ENCODE measurements at regions not wholly inside any gene's neighbourhood (a gene's known extent, or its start where the extent isn't known, plus 50 kb on each side); places are given as distances from the start of the nearest gene placed in this dataset.

DNA sequence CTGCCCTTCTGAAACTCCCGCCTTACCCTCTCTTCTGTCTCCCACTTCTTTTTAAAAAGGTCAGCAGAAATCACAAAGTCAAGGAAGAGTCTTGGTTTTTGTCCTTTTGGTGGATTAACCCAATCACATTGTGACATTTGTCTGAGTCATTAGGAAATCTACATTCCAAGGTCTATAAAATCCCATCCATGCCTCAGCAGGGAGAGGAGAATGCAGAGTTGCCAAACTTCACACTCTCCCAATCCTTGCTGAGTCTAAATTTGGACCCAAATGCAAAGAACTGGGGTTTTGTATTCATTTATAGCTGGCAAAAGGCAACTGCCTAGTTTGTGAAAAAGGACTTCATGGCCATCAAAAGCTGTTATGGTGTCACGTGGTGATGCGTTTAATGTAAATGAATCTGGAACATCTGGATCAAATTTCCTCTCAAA, 67.9 kb downstream of the TMEM30B start:
- peaks cover 15 to 41% of the 10 kb centered on the region in 2 donors for H3K27me3 Mint-ChIP-seq (ENCODE audit: low read depth in 2 of 2)
- WGBS (ENCODE audit: insufficient coverage) = 92% methylated on average over 3 of the region's 3 CpGs
- no peaks in the 10 kb centered on the region for H3K9me3 Mint-ChIP-seq
- no peak overlapping the region for H3K27ac ChIP-seq (ENCODE audit: low read length)
- no peaks in the 10 kb centered on the region for H3K36me3 Mint-ChIP-seq
- no peaks in the 10 kb centered on the region for H3K4me1 ChIP-seq (ENCODE audit: control insufficient read depth, insufficient read depth, low read length)
- intact Hi-C loops (cut with micrococcal nuclease) = no loop called here
- H3K4me3 ChIP-seq (ENCODE audit: low read length) = no peak overlapping the region
- no peak overlapping the region for H3K27ac Mint-ChIP-seq
- no peaks in the 10 kb centered on the region for H3K9me3 ChIP-seq (ENCODE audit: control insufficient read depth, insufficient read depth, low read length)
- H3K4me1 Mint-ChIP-seq = no peaks in the 10 kb centered on the region
- no peak for DNase-seq
- H3K27me3 ChIP-seq (ENCODE audit: control insufficient read depth, insufficient read depth, low read length) = peaks cover 2% of the 10 kb centered on the region
- no peaks in the 10 kb centered on the region for H3K36me3 ChIP-seq (ENCODE audit: control insufficient read depth, insufficient read depth, low read length)
- no peak for ATAC-seq
- no peak overlapping the region for H3K4me3 Mint-ChIP-seq
- TF ChIP-seq, protein P1, sequence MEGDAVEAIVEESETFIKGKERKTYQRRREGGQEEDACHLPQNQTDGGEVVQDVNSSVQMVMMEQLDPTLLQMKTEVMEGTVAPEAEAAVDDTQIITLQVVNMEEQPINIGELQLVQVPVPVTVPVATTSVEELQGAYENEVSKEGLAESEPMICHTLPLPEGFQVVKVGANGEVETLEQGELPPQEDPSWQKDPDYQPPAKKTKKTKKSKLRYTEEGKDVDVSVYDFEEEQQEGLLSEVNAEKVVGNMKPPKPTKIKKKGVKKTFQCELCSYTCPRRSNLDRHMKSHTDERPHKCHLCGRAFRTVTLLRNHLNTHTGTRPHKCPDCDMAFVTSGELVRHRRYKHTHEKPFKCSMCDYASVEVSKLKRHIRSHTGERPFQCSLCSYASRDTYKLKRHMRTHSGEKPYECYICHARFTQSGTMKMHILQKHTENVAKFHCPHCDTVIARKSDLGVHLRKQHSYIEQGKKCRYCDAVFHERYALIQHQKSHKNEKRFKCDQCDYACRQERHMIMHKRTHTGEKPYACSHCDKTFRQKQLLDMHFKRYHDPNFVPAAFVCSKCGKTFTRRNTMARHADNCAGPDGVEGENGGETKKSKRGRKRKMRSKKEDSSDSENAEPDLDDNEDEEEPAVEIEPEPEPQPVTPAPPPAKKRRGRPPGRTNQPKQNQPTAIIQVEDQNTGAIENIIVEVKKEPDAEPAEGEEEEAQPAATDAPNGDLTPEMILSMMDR (IDR thresholded peaks at IDR 0.05) = no peak

- DNase-seq (no peak), ATAC-seq (no peak)
- no peak overlapping the region for H3K27ac ChIP-seq (ENCODE audit: low read length)
- no peaks in the 10 kb centered on the region for H3K4me1 Mint-ChIP-seq
- no peaks in the 10 kb centered on the region for H3K36me3 Mint-ChIP-seq
- no peaks in the 10 kb centered on the region for H3K9me3 ChIP-seq (ENCODE audit: control insufficient read depth, insufficient read depth, low read length)
- peaks cover 13 to 38% of the 10 kb centered on the region in 2 donors for H3K27me3 Mint-ChIP-seq (ENCODE audit: low read depth in 2 of 2)
- no peaks in the 10 kb centered on the region for H3K4me1 ChIP-seq (ENCODE audit: control insufficient read depth, insufficient read depth, low read length)
- peaks cover 2% of the 10 kb centered on the region for H3K27me3 ChIP-seq (ENCODE audit: control insufficient read depth, insufficient read depth, low read length)
- no peak overlapping the region for H3K27ac Mint-ChIP-seq
- WGBS (ENCODE audit: insufficient coverage) = 100% methylated on average over 1 of the region's 1 CpG
- TF ChIP-seq, protein P1 (IDR thresholded peaks at IDR 0.05) = no peak
- no peaks in the 10 kb centered on the region for H3K36me3 ChIP-seq (ENCODE audit: control insufficient read depth, insufficient read depth, low read length)
- no peaks in the 10 kb centered on the region for H3K9me3 Mint-ChIP-seq
- intact Hi-C loops (cut with micrococcal nuclease) = no loop called here
- no peak overlapping the region for H3K4me3 ChIP-seq (ENCODE audit: low read length)
- H3K4me3 Mint-ChIP-seq = no peak overlapping the region
Measured at GRCh38 chr14:61212546-61212945, 68.6 kb downstream of the TMEM30B start.

- H3K4me1 Mint-ChIP-seq = no peaks in the 10 kb centered on the region
- H3K4me3 ChIP-seq (ENCODE audit: low read length) = no peak overlapping the region
- H3K4me3 Mint-ChIP-seq = no peak overlapping the region
- no peak overlapping the region for H3K27ac Mint-ChIP-seq
- WGBS (ENCODE audit: insufficient coverage) = 80% methylated on average over 8 of the region's 9 CpGs
- DNase-seq (no peak), ATAC-seq (no peak)
- H3K36me3 ChIP-seq (ENCODE audit: control insufficient read depth, insufficient read depth, low read length) = no peaks in the 10 kb centered on the region
- peaks cover 2% of the 10 kb centered on the region for H3K27me3 ChIP-seq (ENCODE audit: control insufficient read depth, insufficient read depth, low read length)
- TF ChIP-seq, protein P1 (IDR thresholded peaks at IDR 0.05) = no peak
- H3K9me3 Mint-ChIP-seq = no peaks in the 10 kb centered on the region
- intact Hi-C loops (cut with micrococcal nuclease) = no loop called here
- no peaks in the 10 kb centered on the region for H3K36me3 Mint-ChIP-seq
- peaks cover 13 to 40% of the 10 kb centered on the region in 2 donors for H3K27me3 Mint-ChIP-seq (ENCODE audit: low read depth in 2 of 2)
- H3K27ac ChIP-seq (ENCODE audit: low read length) = no peak overlapping the region
- no peaks in the 10 kb centered on the region for H3K9me3 ChIP-seq (ENCODE audit: control insufficient read depth, insufficient read depth, low read length)
- no peaks in the 10 kb centered on the region for H3K4me1 ChIP-seq (ENCODE audit: control insufficient read depth, insufficient read depth, low read length)
Measured at GRCh38 chr14:61211476-61212255, 69.5 kb downstream of the TMEM30B start.
